ENCODE measurements at regions not wholly inside any gene's neighbourhood (a gene's known extent, or its start where the extent isn't known, plus 50 kb on each side); places are given as distances from the start of the nearest gene placed in this dataset.

DNA sequence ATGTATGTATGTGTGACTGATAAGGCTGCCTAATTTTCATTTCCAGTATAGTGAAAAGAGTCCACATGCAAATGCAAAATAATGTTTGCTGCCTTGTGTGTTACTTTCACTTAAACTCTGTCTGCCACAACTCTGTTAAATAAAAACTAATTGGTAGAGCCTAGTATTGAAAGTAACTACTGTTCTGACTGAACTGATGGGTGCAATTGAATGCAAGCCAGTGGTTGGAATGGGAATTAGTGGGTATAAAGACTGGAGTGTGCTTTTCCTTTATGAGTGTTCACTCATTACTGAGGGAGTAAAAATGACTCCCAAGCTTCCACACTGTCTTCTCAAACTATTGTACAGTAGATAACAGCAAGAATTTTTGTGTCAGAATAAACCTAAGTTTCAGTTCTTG lies 571.0 kb downstream of the TMTC2 start:
- TF ChIP-seq EZH2 (IDR thresholded peaks at IDR 0.05; ENCODE audit: borderline replicate concordance, insufficient read depth, low read depth, low read length, poor library complexity, severe bottlenecking) = no peak
- TF ChIP-seq, protein P1, sequence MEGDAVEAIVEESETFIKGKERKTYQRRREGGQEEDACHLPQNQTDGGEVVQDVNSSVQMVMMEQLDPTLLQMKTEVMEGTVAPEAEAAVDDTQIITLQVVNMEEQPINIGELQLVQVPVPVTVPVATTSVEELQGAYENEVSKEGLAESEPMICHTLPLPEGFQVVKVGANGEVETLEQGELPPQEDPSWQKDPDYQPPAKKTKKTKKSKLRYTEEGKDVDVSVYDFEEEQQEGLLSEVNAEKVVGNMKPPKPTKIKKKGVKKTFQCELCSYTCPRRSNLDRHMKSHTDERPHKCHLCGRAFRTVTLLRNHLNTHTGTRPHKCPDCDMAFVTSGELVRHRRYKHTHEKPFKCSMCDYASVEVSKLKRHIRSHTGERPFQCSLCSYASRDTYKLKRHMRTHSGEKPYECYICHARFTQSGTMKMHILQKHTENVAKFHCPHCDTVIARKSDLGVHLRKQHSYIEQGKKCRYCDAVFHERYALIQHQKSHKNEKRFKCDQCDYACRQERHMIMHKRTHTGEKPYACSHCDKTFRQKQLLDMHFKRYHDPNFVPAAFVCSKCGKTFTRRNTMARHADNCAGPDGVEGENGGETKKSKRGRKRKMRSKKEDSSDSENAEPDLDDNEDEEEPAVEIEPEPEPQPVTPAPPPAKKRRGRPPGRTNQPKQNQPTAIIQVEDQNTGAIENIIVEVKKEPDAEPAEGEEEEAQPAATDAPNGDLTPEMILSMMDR (IDR thresholded peaks at IDR 0.05) = no peak

Data from B cell (primary cell).